Natural killer cell (primary cell): ENCODE measurements at regions not wholly inside any gene's neighbourhood (a gene's known extent, or its start where the extent isn't known, plus 50 kb on each side); places are given as distances from the start of the nearest gene placed in this dataset.

Experiments
- ATAC-seq, 3 donors: fragments of 150-1000 bp in 2 of 3; fragments of 200-7000 bp in 1 of 3; cut with Tn5 transposase; 1 replicate in 1 of 3; 2 replicates in 2 of 3; pipeline ENCODE4 v1.10.0; 2021; ENCODE audit warnings: mild to moderate bottlenecking in 2 of 3, moderate library complexity in 2 of 3
- DNase-seq, 2 donors: peaks; one replicate each; pipeline versions ENCODE4 v3.0.0 to v3.0.0-alpha.2; 2013 to 2021; ENCODE audit warnings: mixed read lengths in 1 of 2
- H3K27ac ChIP-seq: one replicate; pipeline ENCODE4 v1.5.1; 2013; ENCODE audit warnings: mild to moderate bottlenecking, low read length
- H3K27me3 ChIP-seq: one replicate; pipeline ENCODE4 v1.6.1; 2013; ENCODE audit warnings: low read length; ENCODE audit not compliant: control insufficient read depth, insufficient read depth
- H3K36me3 ChIP-seq: one replicate; pipeline ENCODE4 v1.6.1; 2013; ENCODE audit warnings: low read length; ENCODE audit not compliant: control insufficient read depth, insufficient read depth
- H3K4me1 ChIP-seq: one replicate; pipeline ENCODE4 v1.6.1; 2013; ENCODE audit warnings: low read length; ENCODE audit not compliant: control insufficient read depth, insufficient read depth
- H3K4me3 ChIP-seq: one replicate; pipeline ENCODE4 v1.5.1; 2013; ENCODE audit warnings: low read length
- H3K9me3 ChIP-seq: one replicate; pipeline ENCODE4 v1.6.1; 2013; ENCODE audit warnings: low read length; ENCODE audit not compliant: control insufficient read depth, insufficient read depth
- H3K27ac Mint-ChIP-seq, 2 donors: one replicate each; pipeline ENCODE4 v1.8.0; 2022; ENCODE audit warnings: mild to moderate bottlenecking in 2 of 2, mixed read lengths in 2 of 2, moderate library complexity in 1 of 2
- H3K27me3 Mint-ChIP-seq, 2 donors: one replicate each; pipeline ENCODE4 v1.8.0; 2022; ENCODE audit warnings: low read depth in 2 of 2, mixed read lengths in 2 of 2
- H3K36me3 Mint-ChIP-seq: one replicate; pipeline ENCODE4 v1.8.0; 2022; ENCODE audit warnings: mixed read lengths
- H3K4me1 Mint-ChIP-seq, 2 donors: one replicate each; pipeline ENCODE4 v1.8.0; 2022; ENCODE audit warnings: mixed read lengths in 2 of 2
- H3K4me3 Mint-ChIP-seq: one replicate; pipeline ENCODE4 v1.8.0; 2022; ENCODE audit warnings: mild to moderate bottlenecking, moderate library complexity, mixed read lengths
- H3K9me3 Mint-ChIP-seq, 2 donors: one replicate each; pipeline ENCODE4 v1.8.0; 2022; ENCODE audit warnings: mixed read lengths in 2 of 2
- CTCF ChIP-seq: fragments of 200-600 bp; IDR thresholded peaks from one replicate; pipeline ENCODE4 v1.8.0; 2022; ENCODE audit warnings: antibody characterized with exemption
- WGBS: methylation state at CpG from one replicate; pipeline ENCODE4 v1.1.7; 2013; ENCODE audit warnings: missing lambda C conversion rate; ENCODE audit not compliant: insufficient coverage; 5-methylcytosine and 5-hydroxymethylcytosine counted together
- intact Hi-C: fragments of 100-400 bp; cut with micrococcal nuclease; formaldehyde crosslinking; loops from one replicate; pipeline ENCODE4 v1.14.2; 2022

DNA sequence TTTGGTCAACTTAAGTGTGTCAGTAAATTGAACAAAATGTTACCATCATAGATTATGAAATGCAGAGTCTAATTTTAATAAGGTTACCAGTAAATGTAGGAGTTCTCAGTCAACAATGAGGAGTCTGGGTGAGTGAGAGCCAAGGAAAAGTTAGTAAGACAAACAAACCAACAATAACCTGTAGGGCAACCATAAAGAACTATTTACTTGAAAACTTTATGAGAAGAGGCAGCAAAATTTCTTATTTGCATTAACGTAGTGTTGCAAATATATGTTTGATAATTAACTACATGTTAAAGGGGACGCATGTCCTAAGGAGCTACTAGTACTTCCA lies 131.1 kb upstream of the SOX4 start:
- Mint-ChIP-seq H3K27me3 (no peaks in the 10 kb centered on the region), H3K36me3 (no peaks in the 10 kb centered on the region), H3K27ac (no peak overlapping the region), H3K9me3 (no peaks in the 10 kb centered on the region), H3K4me3 (no peak overlapping the region), H3K4me1 (no peaks in the 10 kb centered on the region)
- H3K27ac ChIP-seq: no peak overlapping the region
- DNase-seq (no peak), ATAC-seq (no peak)
- no peaks in the 10 kb centered on the region for H3K4me1 ChIP-seq
- H3K36me3 ChIP-seq: no peaks in the 10 kb centered on the region
- H3K4me3 ChIP-seq: no peak overlapping the region
- TF ChIP-seq CTCF: no peak
- no peaks in the 10 kb centered on the region for H3K27me3 ChIP-seq
- H3K9me3 ChIP-seq: no peaks in the 10 kb centered on the region
- intact Hi-C loops: no loop called here
- WGBS: 100% methylated on average over 2 of the region's 2 CpGs

DNA sequence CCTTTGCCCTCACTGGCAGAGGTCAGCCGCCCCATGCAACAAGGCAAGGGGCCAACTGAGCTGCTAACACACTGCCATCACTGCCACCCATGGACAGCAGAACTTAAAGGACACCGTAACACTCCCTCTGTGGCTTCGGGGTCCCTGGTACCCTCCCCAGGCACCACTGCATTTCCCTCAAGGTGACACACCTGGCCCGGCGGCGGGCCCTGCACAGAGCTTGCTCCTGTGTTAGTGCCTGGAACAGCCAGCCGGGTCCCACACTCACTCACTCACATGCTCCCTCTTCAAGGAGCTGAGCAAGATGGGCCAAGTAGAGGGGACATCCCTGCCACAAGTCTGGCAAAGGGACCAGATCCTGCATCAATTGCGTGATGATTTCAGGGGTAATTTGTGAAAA lies 126.5 kb upstream of the SOX4 start:
- no peaks in the 10 kb centered on the region for H3K4me1 Mint-ChIP-seq
- Histone ChIP-seq H3K27ac (no peak overlapping the region), H3K36me3 (no peaks in the 10 kb centered on the region), H3K4me1 (no peaks in the 10 kb centered on the region), H3K4me3 (no peak overlapping the region), H3K9me3 (no peaks in the 10 kb centered on the region), H3K27me3 (no peaks in the 10 kb centered on the region)
- WGBS: 96% methylated on average over 8 of the region's 8 CpGs
- no peak for ATAC-seq
- DNase-seq: peak in 1 of 2 donors; percentile 15
- H3K27me3 Mint-ChIP-seq: no peaks in the 10 kb centered on the region
- TF ChIP-seq CTCF: no peak
- no peaks in the 10 kb centered on the region for H3K36me3 Mint-ChIP-seq
- intact Hi-C loops: no loop called here
- no peak overlapping the region for H3K4me3 Mint-ChIP-seq
- H3K27ac Mint-ChIP-seq: no peak overlapping the region
- H3K9me3 Mint-ChIP-seq: no peaks in the 10 kb centered on the region

DNA sequence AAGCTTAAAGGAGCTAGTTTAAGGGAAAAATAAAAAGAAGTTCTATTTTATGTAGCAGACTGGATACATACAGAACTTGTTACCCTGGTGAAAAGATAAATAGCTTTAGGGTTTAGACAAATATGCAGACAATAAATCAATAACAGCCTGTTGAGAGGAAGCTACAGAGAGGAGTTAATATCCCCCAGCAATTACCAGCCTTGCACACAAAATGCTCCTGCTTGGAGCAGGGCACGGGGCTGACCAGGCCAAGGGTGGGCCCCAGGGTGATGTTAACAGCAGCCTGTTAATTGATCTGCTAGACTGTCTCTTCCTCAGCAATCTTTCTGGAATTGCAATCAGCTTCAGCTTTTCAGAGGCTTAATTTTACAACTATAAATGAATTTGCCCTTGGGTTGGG lies 125.1 kb upstream of the SOX4 start:
- TF ChIP-seq CTCF: no peak
- Mint-ChIP-seq H3K9me3 (no peaks in the 10 kb centered on the region), H3K27ac (no peak overlapping the region), H3K4me3 (no peak overlapping the region), H3K36me3 (no peaks in the 10 kb centered on the region), H3K4me1 (no peaks in the 10 kb centered on the region), H3K27me3 (no peaks in the 10 kb centered on the region)
- Histone ChIP-seq H3K4me1 (no peaks in the 10 kb centered on the region), H3K9me3 (no peaks in the 10 kb centered on the region), H3K27me3 (no peaks in the 10 kb centered on the region), H3K4me3 (no peak overlapping the region), H3K27ac (no peak overlapping the region), H3K36me3 (no peaks in the 10 kb centered on the region)
- intact Hi-C loops: no loop called here
- 87% methylated on average over 1 of the region's 1 CpG for WGBS
- ATAC-seq (no peak), DNase-seq (no peak)

- no peaks in the 10 kb centered on the region for H3K36me3 ChIP-seq
- no peaks in the 10 kb centered on the region for H3K27me3 Mint-ChIP-seq
- no peaks in the 10 kb centered on the region for H3K36me3 Mint-ChIP-seq
- ATAC-seq (no peak), DNase-seq (no peak)
- no peaks in the 10 kb centered on the region for H3K4me1 Mint-ChIP-seq
- WGBS: 90% methylated on average over 3 of the region's 3 CpGs
- H3K9me3 ChIP-seq: no peaks in the 10 kb centered on the region
- H3K27me3 ChIP-seq: no peaks in the 10 kb centered on the region
- TF ChIP-seq CTCF: no peak
- no peaks in the 10 kb centered on the region for H3K4me1 ChIP-seq
- H3K9me3 Mint-ChIP-seq: no peaks in the 10 kb centered on the region
- H3K4me3 Mint-ChIP-seq: no peak overlapping the region
- no peak overlapping the region for H3K27ac ChIP-seq
- intact Hi-C loops: no loop called here
- H3K27ac Mint-ChIP-seq: no peak overlapping the region
- no peak overlapping the region for H3K4me3 ChIP-seq
Measured at GRCh38 chr6:21469213-21469612, 124.3 kb upstream of the SOX4 start.
